Activated naive CD4-positive, alpha-beta T cell treated with anti-CD3 and anti-CD28 coated beads for 36 hours (primary cell): ENCODE measurements at regions not wholly inside any gene's neighbourhood (a gene's known extent, or its start where the extent isn't known, plus 50 kb on each side); places are given as distances from the start of the nearest gene placed in this dataset.
"Not testable (repeated sequence)": the region's sequence is repeated elsewhere in the genome, so short reads cannot be mapped to it uniquely, and the experiment has no call there.

ENCODE experiments used
- CTCF ChIA-PET: fragments of 350-600 bp; sonication (Branson Sonifier 250); formaldehyde crosslinking; loops from one replicate; lab custom pipeline; 2021; ENCODE audit warnings: antibody characterized with exemption; lab: Charles Lee
- DNase-seq: peaks from one replicate; pipeline ENCODE4 v3.0.0-alpha.2; 2020
- H3K27ac Mint-ChIP-seq: one replicate; pipeline ENCODE4 v1.8.0; 2021; ENCODE audit warnings: mild to moderate bottlenecking, mixed read lengths
- H3K27me3 Mint-ChIP-seq: one replicate; pipeline ENCODE4 v1.8.0; 2021; ENCODE audit warnings: low read depth, mixed read lengths
- H3K36me3 Mint-ChIP-seq: one replicate; pipeline ENCODE4 v1.8.0; 2021; ENCODE audit warnings: low read depth, mixed read lengths
- H3K4me1 Mint-ChIP-seq: one replicate; pipeline ENCODE4 v1.8.0; 2021; ENCODE audit warnings: low read depth, mixed read lengths
- H3K4me3 Mint-ChIP-seq: one replicate; pipeline ENCODE4 v1.8.0; 2021; ENCODE audit warnings: mild to moderate bottlenecking, moderate library complexity, mixed read lengths
- H3K9me3 Mint-ChIP-seq: one replicate; pipeline ENCODE4 v1.8.0; 2021; ENCODE audit warnings: mixed read lengths
- intact Hi-C: fragments of 100-400 bp; cut with micrococcal nuclease; formaldehyde crosslinking; loops from one replicate; pipeline ENCODE4 v1.15.1; 2023

GRCh38 chr19:28309070-28309469 lies 903.9 kb downstream of the UQCRFS1 start:
- H3K27ac Mint-ChIP-seq: no peak overlapping the region
- H3K27me3 Mint-ChIP-seq: no peaks in the 10 kb centered on the region
- no peak overlapping the region for H3K4me3 Mint-ChIP-seq
- no peaks in the 10 kb centered on the region for H3K36me3 Mint-ChIP-seq
- CTCF ChIA-PET: no interaction called here
- H3K4me1 Mint-ChIP-seq: no peaks in the 10 kb centered on the region
- peaks cover 7% of the 10 kb centered on the region for H3K9me3 Mint-ChIP-seq
- intact Hi-C loops: no loop called here
- DNase-seq: no peak

- intact Hi-C loops: no loop called here
- CTCF ChIA-PET: no interaction called here
- no peak overlapping the region for H3K27ac Mint-ChIP-seq
- DNase-seq: no peak
- H3K36me3 Mint-ChIP-seq: no peaks in the 10 kb centered on the region
- H3K4me3 Mint-ChIP-seq: no peak overlapping the region
- no peaks in the 10 kb centered on the region for H3K4me1 Mint-ChIP-seq
- H3K27me3 Mint-ChIP-seq: no peaks in the 10 kb centered on the region
- peaks cover 7% of the 10 kb centered on the region for H3K9me3 Mint-ChIP-seq
Observed at GRCh38 chr19:28307963-28308362, 905.0 kb downstream of the UQCRFS1 start.

- Mint-ChIP-seq H3K4me3 (no peak overlapping the region), H3K27me3 (no peaks in the 10 kb centered on the region), H3K4me1 (no peaks in the 10 kb centered on the region), H3K27ac (no peak overlapping the region), H3K36me3 (no peaks in the 10 kb centered on the region), H3K9me3 (peaks cover 10% of the 10 kb centered on the region)
- intact Hi-C loops: no loop called here
- no peak for DNase-seq
- CTCF ChIA-PET: no interaction called here
Observed at GRCh38 chr19:28307487-28307886, 905.5 kb downstream of the UQCRFS1 start.

- CTCF ChIA-PET: no interaction called here
- Mint-ChIP-seq H3K4me1 (no peaks in the 10 kb centered on the region), H3K36me3 (no peaks in the 10 kb centered on the region), H3K27ac (no peak overlapping the region), H3K4me3 (no peak overlapping the region), H3K9me3 (peaks cover 8% of the 10 kb centered on the region), H3K27me3 (no peaks in the 10 kb centered on the region)
- no peak for DNase-seq
- intact Hi-C loops: no loop called here
Observed at GRCh38 chr19:28305513-28305912, 907.4 kb downstream of the UQCRFS1 start.

GRCh38 chr19:28303502-28303901 lies 909.4 kb downstream of the UQCRFS1 start:
- CTCF ChIA-PET: interaction anchor here (1.0 kb wide), 1 partner anchor 337 kb away, joined by 4 read pairs; no protein-coding TSS in a partner anchor
- no peak for DNase-seq
- Mint-ChIP-seq H3K27ac (no peak overlapping the region), H3K9me3 (peaks cover 8% of the 10 kb centered on the region), H3K36me3 (no peaks in the 10 kb centered on the region), H3K27me3 (no peaks in the 10 kb centered on the region), H3K4me1 (no peaks in the 10 kb centered on the region), H3K4me3 (no peak overlapping the region)
- intact Hi-C loops: no loop called here

GRCh38 chr19:28301961-28302360 lies 911.0 kb downstream of the UQCRFS1 start:
- no peak overlapping the region for H3K27ac Mint-ChIP-seq
- intact Hi-C loops: no loop called here
- DNase-seq: no peak
- no peaks in the 10 kb centered on the region for H3K36me3 Mint-ChIP-seq
- CTCF ChIA-PET: no interaction called here
- no peaks in the 10 kb centered on the region for H3K27me3 Mint-ChIP-seq
- H3K4me1 Mint-ChIP-seq: no peaks in the 10 kb centered on the region
- H3K9me3 Mint-ChIP-seq: peaks cover 4% of the 10 kb centered on the region
- no peak overlapping the region for H3K4me3 Mint-ChIP-seq

GRCh38 chr19:28301463-28301862 lies 911.5 kb downstream of the UQCRFS1 start:
- DNase-seq: no peak
- CTCF ChIA-PET: no interaction called here
- Mint-ChIP-seq H3K36me3 (no peaks in the 10 kb centered on the region), H3K4me3 (no peak overlapping the region), H3K4me1 (no peaks in the 10 kb centered on the region), H3K27ac (no peak overlapping the region), H3K9me3 (peaks cover 4% of the 10 kb centered on the region), H3K27me3 (no peaks in the 10 kb centered on the region)
- intact Hi-C loops: no loop called here

GRCh38 chr19:28299649-28300048 lies 913.3 kb downstream of the UQCRFS1 start:
- no peak for DNase-seq
- Mint-ChIP-seq H3K4me3 (no peak overlapping the region), H3K9me3 (peaks cover 11% of the 10 kb centered on the region), H3K27me3 (no peaks in the 10 kb centered on the region), H3K27ac (no peak overlapping the region), H3K4me1 (no peaks in the 10 kb centered on the region), H3K36me3 (no peaks in the 10 kb centered on the region)
- intact Hi-C loops: no loop called here
- CTCF ChIA-PET: no interaction called here

- H3K4me3 Mint-ChIP-seq: no peak overlapping the region
- no peak for DNase-seq
- CTCF ChIA-PET: no interaction called here
- H3K9me3 Mint-ChIP-seq: peaks cover 10% of the 10 kb centered on the region
- no peaks in the 10 kb centered on the region for H3K27me3 Mint-ChIP-seq
- H3K36me3 Mint-ChIP-seq: no peaks in the 10 kb centered on the region
- intact Hi-C loops: no loop called here
- H3K4me1 Mint-ChIP-seq: no peaks in the 10 kb centered on the region
- no peak overlapping the region for H3K27ac Mint-ChIP-seq
Observed at GRCh38 chr19:28297586-28298157, 915.3 kb downstream of the UQCRFS1 start.

GRCh38 chr19:28297036-28297435 lies 915.9 kb downstream of the UQCRFS1 start:
- Mint-ChIP-seq H3K9me3 (peaks cover 8% of the 10 kb centered on the region), H3K36me3 (no peaks in the 10 kb centered on the region), H3K4me1 (no peaks in the 10 kb centered on the region), H3K27me3 (no peaks in the 10 kb centered on the region), H3K27ac (no peak overlapping the region), H3K4me3 (no peak overlapping the region)
- CTCF ChIA-PET: no interaction called here
- DNase-seq: no peak
- intact Hi-C loops: no loop called here

- CTCF ChIA-PET: no interaction called here
- DNase-seq: no peak
- H3K9me3 Mint-ChIP-seq: peaks cover 8% of the 10 kb centered on the region
- no peaks in the 10 kb centered on the region for H3K36me3 Mint-ChIP-seq
- no peaks in the 10 kb centered on the region for H3K4me1 Mint-ChIP-seq
- intact Hi-C loops: no loop called here
- H3K27me3 Mint-ChIP-seq: peaks cover 3% of the 10 kb centered on the region
- no peak overlapping the region for H3K27ac Mint-ChIP-seq
- H3K4me3 Mint-ChIP-seq: no peak overlapping the region
Observed at GRCh38 chr19:28296506-28296905, 916.4 kb downstream of the UQCRFS1 start.

- H3K4me1 Mint-ChIP-seq, H3K36me3 Mint-ChIP-seq, H3K27ac Mint-ChIP-seq, intact Hi-C loops, H3K27me3 Mint-ChIP-seq, DNase-seq, CTCF ChIA-PET, H3K9me3 Mint-ChIP-seq, H3K4me3 Mint-ChIP-seq: not testable (repeated sequence)
Observed at GRCh38 chr19:28294975-28295374, 918.0 kb downstream of the UQCRFS1 start.

GRCh38 chr19:28294395-28294794 lies 918.6 kb downstream of the UQCRFS1 start:
- peaks cover 8% of the 10 kb centered on the region for H3K9me3 Mint-ChIP-seq

More at GRCh38 chr19:28294395-28294794, 918.6 kb downstream of the UQCRFS1 start:
- Mint-ChIP-seq H3K27ac (no peak overlapping the region), H3K4me3 (no peak overlapping the region), H3K4me1 (no peaks in the 10 kb centered on the region), H3K27me3 (peaks cover 4% of the 10 kb centered on the region), H3K36me3 (no peaks in the 10 kb centered on the region)
- CTCF ChIA-PET: no interaction called here
- DNase-seq: no peak
- intact Hi-C loops: no loop called here
